ENCODE measurements at regions not wholly inside any gene's neighbourhood (a gene's known extent, or its start where the extent isn't known, plus 50 kb on each side); places are given as distances from the start of the nearest gene placed in this dataset.

GRCh38 chr5:62783374-62784057 lies 204.9 kb downstream of the LRRC70 start:
- no peaks in the 10 kb centered on the region for H3F3A ChIP-seq (ENCODE audit: insufficient read depth, low read length)
- H3K9ac ChIP-seq (ENCODE audit: low read length), result no peak overlapping the region
- H3K9me3 ChIP-seq (ENCODE audit: low read length), result no peaks in the 10 kb centered on the region
- no peak for TF ChIP-seq EZH2 (IDR thresholded peaks at IDR 0.05; ENCODE audit: borderline replicate concordance, low read length)
- TF ChIP-seq, protein P1, sequence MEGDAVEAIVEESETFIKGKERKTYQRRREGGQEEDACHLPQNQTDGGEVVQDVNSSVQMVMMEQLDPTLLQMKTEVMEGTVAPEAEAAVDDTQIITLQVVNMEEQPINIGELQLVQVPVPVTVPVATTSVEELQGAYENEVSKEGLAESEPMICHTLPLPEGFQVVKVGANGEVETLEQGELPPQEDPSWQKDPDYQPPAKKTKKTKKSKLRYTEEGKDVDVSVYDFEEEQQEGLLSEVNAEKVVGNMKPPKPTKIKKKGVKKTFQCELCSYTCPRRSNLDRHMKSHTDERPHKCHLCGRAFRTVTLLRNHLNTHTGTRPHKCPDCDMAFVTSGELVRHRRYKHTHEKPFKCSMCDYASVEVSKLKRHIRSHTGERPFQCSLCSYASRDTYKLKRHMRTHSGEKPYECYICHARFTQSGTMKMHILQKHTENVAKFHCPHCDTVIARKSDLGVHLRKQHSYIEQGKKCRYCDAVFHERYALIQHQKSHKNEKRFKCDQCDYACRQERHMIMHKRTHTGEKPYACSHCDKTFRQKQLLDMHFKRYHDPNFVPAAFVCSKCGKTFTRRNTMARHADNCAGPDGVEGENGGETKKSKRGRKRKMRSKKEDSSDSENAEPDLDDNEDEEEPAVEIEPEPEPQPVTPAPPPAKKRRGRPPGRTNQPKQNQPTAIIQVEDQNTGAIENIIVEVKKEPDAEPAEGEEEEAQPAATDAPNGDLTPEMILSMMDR (IDR thresholded peaks at IDR 0.05; ENCODE audit: low read length), result no peak
- no peaks in the 10 kb centered on the region for H4K20me1 ChIP-seq (ENCODE audit: insufficient read depth, low read length)
- no peaks in the 10 kb centered on the region for H3K9me2 ChIP-seq (ENCODE audit: low read depth, low read length)
- no peaks in the 10 kb centered on the region for H3K79me2 ChIP-seq (ENCODE audit: insufficient read depth, low read length)
- no peak overlapping the region for H3K27ac ChIP-seq (ENCODE audit: low read depth, low read length, poor library complexity, severe bottlenecking)
- H3K27me3 ChIP-seq (ENCODE audit: insufficient read depth, low read length), result no peaks in the 10 kb centered on the region
- H3K4me3 ChIP-seq (ENCODE audit: low read depth, low read length, poor library complexity, severe bottlenecking), result no peak overlapping the region
- no peak overlapping the region for H2AFZ ChIP-seq (ENCODE audit: low read length)
- H3K4me2 ChIP-seq (ENCODE audit: low read length), result no peak overlapping the region
- peaks cover 2% of the 10 kb centered on the region for H3K4me1 ChIP-seq (ENCODE audit: insufficient read depth, low read length, severe bottlenecking)
- no peaks in the 10 kb centered on the region for H3K36me3 ChIP-seq (ENCODE audit: insufficient read depth, low read length)

- no peak overlapping the region for H3K9ac ChIP-seq (ENCODE audit: low read length)
- H3K36me3 ChIP-seq (ENCODE audit: insufficient read depth, low read length), result no peaks in the 10 kb centered on the region
- H3K27ac ChIP-seq (ENCODE audit: low read depth, low read length, poor library complexity, severe bottlenecking), result no peak overlapping the region
- TF ChIP-seq, protein P1 (IDR thresholded peaks at IDR 0.05; ENCODE audit: low read length), result no peak
- no peak for TF ChIP-seq EZH2 (IDR thresholded peaks at IDR 0.05; ENCODE audit: borderline replicate concordance, low read length)
- H3K79me2 ChIP-seq (ENCODE audit: insufficient read depth, low read length), result no peaks in the 10 kb centered on the region
- H3K9me2 ChIP-seq (ENCODE audit: low read depth, low read length), result no peaks in the 10 kb centered on the region
- no peaks in the 10 kb centered on the region for H4K20me1 ChIP-seq (ENCODE audit: insufficient read depth, low read length)
- no peaks in the 10 kb centered on the region for H3F3A ChIP-seq (ENCODE audit: insufficient read depth, low read length)
- no peaks in the 10 kb centered on the region for H3K9me3 ChIP-seq (ENCODE audit: low read length)
- H3K4me2 ChIP-seq (ENCODE audit: low read length), result no peak overlapping the region
- H2AFZ ChIP-seq (ENCODE audit: low read length), result no peak overlapping the region
- H3K4me3 ChIP-seq (ENCODE audit: low read depth, low read length, poor library complexity, severe bottlenecking), result no peak overlapping the region
- H3K27me3 ChIP-seq (ENCODE audit: insufficient read depth, low read length), result no peaks in the 10 kb centered on the region
- H3K4me1 ChIP-seq (ENCODE audit: insufficient read depth, low read length, severe bottlenecking), result peaks cover 7% of the 10 kb centered on the region
Observed at GRCh38 chr5:62780888-62781287, 202.3 kb downstream of the LRRC70 start.

GRCh38 chr5:62780230-62780629 lies 201.6 kb downstream of the LRRC70 start:
- Histone ChIP-seq H3K9me2 (ENCODE audit: low read depth, low read length) (no peaks in the 10 kb centered on the region), H3K9me3 (ENCODE audit: low read length) (no peaks in the 10 kb centered on the region), H3K4me2 (ENCODE audit: low read length) (no peak overlapping the region), H4K20me1 (ENCODE audit: insufficient read depth, low read length) (no peaks in the 10 kb centered on the region), H3K9ac (ENCODE audit: low read length) (no peak overlapping the region), H3K36me3 (ENCODE audit: insufficient read depth, low read length) (no peaks in the 10 kb centered on the region), H3K79me2 (ENCODE audit: insufficient read depth, low read length) (no peaks in the 10 kb centered on the region), H3F3A (ENCODE audit: insufficient read depth, low read length) (no peaks in the 10 kb centered on the region), H2AFZ (ENCODE audit: low read length) (no peak overlapping the region), H3K4me3 (ENCODE audit: low read depth, low read length, poor library complexity, severe bottlenecking) (no peak overlapping the region), H3K27me3 (ENCODE audit: insufficient read depth, low read length) (no peaks in the 10 kb centered on the region), H3K4me1 (ENCODE audit: insufficient read depth, low read length, severe bottlenecking) (peaks cover 7% of the 10 kb centered on the region), H3K27ac (ENCODE audit: low read depth, low read length, poor library complexity, severe bottlenecking) (no peak overlapping the region)
- TF ChIP-seq, protein P1 (IDR thresholded peaks at IDR 0.05; ENCODE audit: low read length), result no peak
- no peak for TF ChIP-seq EZH2 (IDR thresholded peaks at IDR 0.05; ENCODE audit: borderline replicate concordance, low read length)

Data from OCI-LY1 (cell line).